Upper lobe of left lung (tissue), 6 donors: ENCODE measurements at regions not wholly inside any gene's neighbourhood (a gene's known extent, or its start where the extent isn't known, plus 50 kb on each side); places are given as distances from the start of the nearest gene placed in this dataset.

Experiments used
- ATAC-seq, 2 donors: fragments of 200-7000 bp; cut with Tn5 transposase; one replicate each; pipeline ENCODE4 v1.9.1; 2022; ENCODE audit warnings: mild to moderate bottlenecking in 2 of 2, moderate library complexity in 2 of 2; ENCODE audit not compliant: low FRiP score in 2 of 2
- DNase-seq, 2 donors: peaks; one replicate each; pipeline ENCODE4 v3.0.0-alpha.2; 2019 to 2020
- H3K27ac ChIP-seq, 4 donors: fragments of 200-600 bp; sonication (generic); one replicate each; pipeline ENCODE4 v1.5.1; 2016 to 2019
- H3K27me3 ChIP-seq, 4 donors: fragments of 200-600 bp; sonication (generic); one replicate each; pipeline ENCODE4 v1.5.1; 2017 to 2019
- H3K36me3 ChIP-seq, 4 donors: fragments of 200-600 bp; sonication (generic); one replicate each; pipeline ENCODE4 v1.5.1; 2016 to 2019
- H3K4me1 ChIP-seq, 4 donors: fragments of 200-600 bp; sonication (generic); one replicate each; pipeline ENCODE4 v1.5.1; 2018 to 2019
- H3K4me3 ChIP-seq, 4 donors: fragments of 200-600 bp; sonication (generic); one replicate each; pipeline ENCODE4 v1.5.1; 2017 to 2019; ENCODE audit warnings: mild to moderate bottlenecking in 2 of 4, moderate library complexity in 1 of 4
- H3K9me3 ChIP-seq, 4 donors: fragments of 200-600 bp; sonication (generic); one replicate each; pipeline ENCODE4 v1.5.1; 2018 to 2019
- CTCF ChIP-seq, 6 experiments: fragments of 450-650 bp in 4 of 6; fragments of 200-600 bp in 2 of 6; sonication (generic) in 2 of 6; IDR thresholded peaks; one replicate each; pipeline ENCODE4 v1.5.1; 2016 to 2019; ENCODE audit warnings: antibody characterized with exemption in 6 of 6
- EP300 ChIP-seq, 4 donors: sonication (generic); formaldehyde crosslinking; IDR thresholded peaks; one replicate each; pipeline ENCODE4 v1.5.1; 2017; ENCODE audit warnings: antibody characterized with exemption in 4 of 4, control low read depth in 2 of 4
- POLR2A ChIP-seq, 4 donors: fragments of 450-650 bp; IDR thresholded peaks; one replicate each; pipeline ENCODE4 v1.5.1; 2016 to 2017; ENCODE audit warnings: antibody characterized with exemption in 4 of 4, mild to moderate bottlenecking in 2 of 4
- POLR2AphosphoS5 ChIP-seq, 2 donors: sonication (generic); formaldehyde crosslinking; IDR thresholded peaks; one replicate each; pipeline ENCODE4 v1.5.1; 2017; ENCODE audit warnings: antibody characterized with exemption in 2 of 2
- WGBS, 2 donors: methylation state at CpG; one replicate each; pipeline ENCODE4 v1.1.5; 2017 to 2018; 5-methylcytosine and 5-hydroxymethylcytosine counted together
- donor health status: DM: no; HTN: no; CAD: no; lungs with moderate emphysema.
- donor health status: DM: no; HTN: yes; CAD: no; lungs with severe emphysema.

GRCh38 chr3:102237181-102237580 lies 197.6 kb upstream of the ZPLD1 start:
- H3K4me1 ChIP-seq = no peaks in the 10 kb centered on the region
- WGBS, 2 donors = 79 to 83% methylated on average over 3 of the region's 3 CpGs
- ATAC-seq (no peak), DNase-seq (no peak)
- H3K27ac ChIP-seq = no peak overlapping the region
- TF ChIP-seq CTCF (IDR thresholded peaks at IDR 0.05) (no peak), POLR2A (IDR thresholded peaks at IDR 0.05) (no peak), EP300 (IDR thresholded peaks at IDR 0.05) (no peak), POLR2AphosphoS5 (IDR thresholded peaks at IDR 0.05) (no peak)
- H3K36me3 ChIP-seq = no peaks in the 10 kb centered on the region
- H3K9me3 ChIP-seq = no peaks in the 10 kb centered on the region
- H3K27me3 ChIP-seq = no peaks in the 10 kb centered on the region
- no peak overlapping the region for H3K4me3 ChIP-seq

- Histone ChIP-seq H3K36me3 (no peaks in the 10 kb centered on the region), H3K4me3 (no peak overlapping the region), H3K4me1 (no peaks in the 10 kb centered on the region), H3K27me3 (no peaks in the 10 kb centered on the region), H3K9me3 (no peaks in the 10 kb centered on the region), H3K27ac (no peak overlapping the region)
- DNase-seq (no peak), ATAC-seq (no peak)
- 85 to 92% methylated on average over 2 of the region's 2 CpGs for WGBS, 2 donors
- no peak for TF ChIP-seq EP300 (IDR thresholded peaks at IDR 0.05)
- no peak for TF ChIP-seq POLR2A (IDR thresholded peaks at IDR 0.05)
- no peak for TF ChIP-seq POLR2AphosphoS5 (IDR thresholded peaks at IDR 0.05)
- TF ChIP-seq CTCF (IDR thresholded peaks at IDR 0.05) = no peak
Measured at GRCh38 chr3:102237838-102238237, 197.0 kb upstream of the ZPLD1 start.

GRCh38 chr3:102238362-102238761 lies 196.5 kb upstream of the ZPLD1 start:
- Histone ChIP-seq H3K27me3 (no peaks in the 10 kb centered on the region), H3K4me3 (no peak overlapping the region), H3K9me3 (no peaks in the 10 kb centered on the region), H3K36me3 (no peaks in the 10 kb centered on the region), H3K27ac (no peak overlapping the region), H3K4me1 (no peaks in the 10 kb centered on the region)
- ATAC-seq = no peak
- no peak for DNase-seq
- no peak for TF ChIP-seq CTCF (IDR thresholded peaks at IDR 0.05)

- Histone ChIP-seq H3K4me1 (no peaks in the 10 kb centered on the region), H3K27me3 (no peaks in the 10 kb centered on the region), H3K27ac (no peak overlapping the region), H3K36me3 (no peaks in the 10 kb centered on the region), H3K9me3 (no peaks in the 10 kb centered on the region), H3K4me3 (no peak overlapping the region)
- no peak for ATAC-seq
- WGBS, 2 donors = 74 to 83% methylated on average over 1 of the region's 1 CpG
- no peak for DNase-seq
- no peak for TF ChIP-seq CTCF (IDR thresholded peaks at IDR 0.05)
- TF ChIP-seq POLR2A (IDR thresholded peaks at IDR 0.05) = no peak
- TF ChIP-seq POLR2AphosphoS5 (IDR thresholded peaks at IDR 0.05) = no peak
- TF ChIP-seq EP300 (IDR thresholded peaks at IDR 0.05) = no peak
Measured at GRCh38 chr3:102240720-102241119, 194.1 kb upstream of the ZPLD1 start.

GRCh38 chr3:102248981-102249705 lies 185.7 kb upstream of the ZPLD1 start:
- no peak for TF ChIP-seq CTCF (IDR thresholded peaks at IDR 0.05)
- Histone ChIP-seq H3K27me3 (no peaks in the 10 kb centered on the region), H3K36me3 (no peaks in the 10 kb centered on the region), H3K9me3 (no peaks in the 10 kb centered on the region), H3K27ac (no peak overlapping the region), H3K4me1 (no peaks in the 10 kb centered on the region), H3K4me3 (no peak overlapping the region)
- WGBS, 2 donors = 54 to 61% methylated on average over 2 of the region's 2 CpGs
- ATAC-seq = no peak
- no peak for DNase-seq
